HCT116 (cell line): ENCODE measurements at regions not wholly inside any gene's neighbourhood (a gene's known extent, or its start where the extent isn't known, plus 50 kb on each side); places are given as distances from the start of the nearest gene placed in this dataset.

ENCODE experiments used
- ATAC-seq: fragments of 200-7000 bp; cut with Tn5 transposase; 2 replicates; pipeline ENCODE4 v1.9.1; 2020; ENCODE audit warnings: mild to moderate bottlenecking, moderate library complexity
- BruUV-seq: library from RNA; stranded (reverse); fragments of 400-500 nt; replicated peaks from 2 replicates; lab custom pipeline; 2021; lab: Mats Ljungman, UMichigan
- CTCF ChIA-PET: fragments of 300-600 bp; sonication (Branson Sonifier 250); formaldehyde crosslinking; loops from one replicate; lab custom pipeline; 2021; ENCODE audit warnings: antibody characterized with exemption; lab: Charles Lee
- POLR2A ChIA-PET: fragments of 300-600, 350-600 bp; sonication (Branson Sonifier 250); formaldehyde crosslinking; loops from one replicate; lab custom pipeline; 2021; ENCODE audit warnings: antibody characterized with exemption; lab: Charles Lee
- RAD21 ChIA-PET, 2 experiments: fragments of 300-600 bp; sonication (Branson Sonifier 250); formaldehyde crosslinking; loops; one replicate each; lab custom pipeline; 2023; ENCODE audit warnings: low total read pairs in 2 of 2; ENCODE audit not compliant: uncharacterized antibody in 2 of 2, unreplicated experiment in 2 of 2, low non-redundant PET in 1 of 2; lab: Charles Lee
- DNase-seq: peaks from one replicate; pipeline ENCODE4 v3.0.0-alpha.2; 2010; ENCODE audit warnings: low read depth, low spot score
- H2AFZ ChIP-seq: fragments of 200-600 bp; shearing (Covaris generic), sonication (generic); 2 replicates; pipeline ENCODE4 v1.6.1; 2017; ENCODE audit warnings: low read depth, mixed run types, mixed read lengths, antibody characterized with exemption, low read length; ENCODE audit not compliant: poor library complexity, severe bottlenecking
- H3K27ac ChIP-seq: 2 replicates; pipeline ENCODE4 v1.5.1; 2012; ENCODE audit warnings: low read depth, low read length
- H3K27me3 ChIP-seq: fragments of 200-600 bp; sonication (generic); 2 replicates; pipeline ENCODE4 v1.6.1; 2016; ENCODE audit warnings: mixed run types, low read length, mixed read lengths; ENCODE audit not compliant: insufficient read depth
- H3K36me3 ChIP-seq, 2 experiments: fragments of 200-500 bp in 1 of 2; fragments of 200-600 bp in 1 of 2; sonication (Bioruptor generic) in 1 of 2; sonication (generic) in 1 of 2; 2 replicates each; pipeline versions ENCODE4 v1.5.1 to v1.6.1; 2014 to 2016; ENCODE audit warnings: low read length in 2 of 2, inconsistent platforms in 1 of 2, mixed read lengths in 1 of 2, mixed run types in 1 of 2; ENCODE audit not compliant: insufficient read depth in 2 of 2, control insufficient read depth in 1 of 2
- H3K4me1 ChIP-seq, 2 experiments: fragments of 200-600 bp in 1 of 2; sonication (generic) in 1 of 2; 2 replicates each; pipeline versions ENCODE4 v1.5.1 to v1.6.1; 2012 to 2017; ENCODE audit warnings: low read length in 2 of 2, inconsistent platforms in 1 of 2, mild to moderate bottlenecking in 1 of 2, mixed read lengths in 1 of 2, mixed run types in 1 of 2, moderate library complexity in 1 of 2; ENCODE audit not compliant: insufficient read depth in 2 of 2, control insufficient read depth in 1 of 2
- H3K4me2 ChIP-seq: fragments of 200-600 bp; sonication (generic); 2 replicates; pipeline ENCODE4 v1.6.1; 2017; ENCODE audit warnings: mixed run types, low read length, mixed read lengths
- H3K4me3 ChIP-seq, 2 experiments: fragments of 200-600 bp in 1 of 2; sonication (generic) in 1 of 2; replicated peaks in 1 of 2; 2 replicates each; pipeline ENCODE4 v1.5.1; 2011 to 2016; ENCODE audit warnings: low read length in 2 of 2, control low read depth in 1 of 2, low read depth in 1 of 2, mild to moderate bottlenecking in 1 of 2, mixed read lengths in 1 of 2, mixed run types in 1 of 2
- H3K79me2 ChIP-seq: fragments of 200-600 bp; sonication (generic); 2 replicates; pipeline ENCODE4 v1.6.1; 2017; ENCODE audit warnings: mild to moderate bottlenecking, mixed run types, low read length, moderate library complexity, mixed read lengths; ENCODE audit not compliant: insufficient read depth
- H3K9ac ChIP-seq: fragments of 200-600 bp; sonication (generic); 2 replicates; pipeline ENCODE4 v1.6.1; 2016; ENCODE audit warnings: low read length, mixed read lengths
- H3K9me2 ChIP-seq: fragments of 200-600 bp; sonication (generic), shearing (Covaris generic); 2 replicates; pipeline ENCODE4 v1.6.1; 2017; ENCODE audit warnings: mixed run types, mild to moderate bottlenecking, moderate library complexity; ENCODE audit not compliant: insufficient read depth
- H3K9me3 ChIP-seq, 2 experiments: fragments of 200-500 bp in 1 of 2; fragments of 200-600 bp in 1 of 2; sonication (Bioruptor generic) in 1 of 2; sonication (generic) in 1 of 2; 2 replicates each; pipeline ENCODE4 v1.6.1; 2014 to 2017; ENCODE audit warnings: low read length in 2 of 2, mixed read lengths in 2 of 2, inconsistent platforms in 1 of 2, low read depth in 1 of 2, mild to moderate bottlenecking in 1 of 2, mixed run types in 1 of 2, moderate library complexity in 1 of 2; ENCODE audit not compliant: control insufficient read depth in 1 of 2, insufficient read depth in 1 of 2
- H4K20me1 ChIP-seq: fragments of 200-600 bp; sonication (generic), shearing (Covaris generic); 2 replicates; pipeline ENCODE4 v1.6.1; 2017; ENCODE audit warnings: mixed run types, mild to moderate bottlenecking, moderate library complexity; ENCODE audit not compliant: insufficient read depth
- ELF1 ChIP-seq: IDR thresholded peaks from 2 replicates; pipeline ENCODE4 v1.6.1; 2012; ENCODE audit warnings: low read depth, borderline replicate concordance
- JUND ChIP-seq: IDR thresholded peaks from 2 replicates; pipeline ENCODE4 v1.6.1; 2012
- POLR2A ChIP-seq: IDR thresholded peaks from 2 replicates; pipeline ENCODE4 v1.7.0; 2011; ENCODE audit warnings: borderline replicate concordance; ENCODE audit not compliant: insufficient read depth, insufficient read length; ENCODE audit errors: extremely low read depth
- RAD21 ChIP-seq: IDR thresholded peaks from 2 replicates; pipeline ENCODE4 v1.6.1; 2012; ENCODE audit warnings: low read depth, mild to moderate bottlenecking
- REST ChIP-seq: IDR thresholded peaks from 2 replicates; pipeline ENCODE4 v1.6.1; 2012; ENCODE audit warnings: low read depth
- SRF ChIP-seq: IDR thresholded peaks from 2 replicates; pipeline ENCODE4 v1.6.1; 2012; ENCODE audit warnings: low read depth
- ZFX ChIP-seq: fragments of 450-650 bp; IDR thresholded peaks from 2 replicates; pipeline ENCODE4 v1.6.1; 2017
- intact Hi-C: fragments of 100-400 bp; cut with micrococcal nuclease; formaldehyde crosslinking; loops from 2 replicates; pipeline ENCODE4 v1.10.0; 2022
- TF ChIP-seq, protein P1 (sequence below): IDR thresholded peaks from 2 replicates; pipeline ENCODE4 v1.6.1; 2012
- TF ChIP-seq, protein P2 (sequence below): IDR thresholded peaks from 2 replicates; pipeline ENCODE4 v1.6.1; 2012

GRCh38 chr2:203586696-203587095 lies 51.6 kb upstream of the RAPH1 start (continued):
- TF ChIP-seq POLR2A = no peak
- no peak for TF ChIP-seq JUND
- TF ChIP-seq ZFX = no peak
- TF ChIP-seq, protein P1, sequence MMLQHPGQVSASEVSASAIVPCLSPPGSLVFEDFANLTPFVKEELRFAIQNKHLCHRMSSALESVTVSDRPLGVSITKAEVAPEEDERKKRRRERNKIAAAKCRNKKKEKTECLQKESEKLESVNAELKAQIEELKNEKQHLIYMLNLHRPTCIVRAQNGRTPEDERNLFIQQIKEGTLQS = no peak
- no peak for TF ChIP-seq RAD21
- TF ChIP-seq SRF = no peak

DNA sequence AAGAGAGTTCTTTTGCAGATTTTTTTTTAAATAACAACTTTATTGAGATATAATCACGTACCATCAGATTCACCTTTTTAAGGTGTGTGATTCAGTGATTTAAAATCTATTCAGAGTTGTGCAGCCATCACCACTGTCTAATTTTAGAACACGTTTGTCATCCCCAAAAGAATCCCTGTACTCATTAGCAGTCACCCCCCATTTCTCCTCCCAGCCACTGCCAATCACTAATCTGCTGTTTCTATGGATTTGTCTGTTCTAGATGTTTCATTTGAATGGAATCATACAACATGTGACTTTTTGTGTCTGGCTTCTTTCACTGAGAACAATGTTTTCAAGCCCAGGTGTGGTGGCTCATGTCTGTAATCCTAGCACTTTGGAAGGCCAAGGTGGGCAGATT lies 55.4 kb upstream of the RAPH1 start:
- DNase-seq = no peak
- no peak overlapping the region for H2AFZ ChIP-seq
- POLR2A ChIA-PET = no interaction called here
- TF ChIP-seq ELF1 (no peak), REST (no peak), RAD21 (no peak)
- TF ChIP-seq, protein P2, sequence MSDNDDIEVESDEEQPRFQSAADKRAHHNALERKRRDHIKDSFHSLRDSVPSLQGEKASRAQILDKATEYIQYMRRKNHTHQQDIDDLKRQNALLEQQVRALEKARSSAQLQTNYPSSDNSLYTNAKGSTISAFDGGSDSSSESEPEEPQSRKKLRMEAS = no peak
- TF ChIP-seq, all 23 proteins: peak for 0
- ChIA-PET RAD21 (no interaction called here), CTCF (no interaction called here)
- no TSS peak for BruUV-seq
- Histone ChIP-seq H3K27ac (no peak overlapping the region), H3K9ac (no peak overlapping the region), H3K27me3 (no peaks in the 10 kb centered on the region), H3K9me2 (no peaks in the 10 kb centered on the region), H3K4me3 (no peak overlapping the region), H3K9me3 (no peaks in the 10 kb centered on the region), H3K79me2 (no peaks in the 10 kb centered on the region), H3K4me2 (no peak overlapping the region), H3K4me1 (no peaks in the 10 kb centered on the region; a peak in 1 of 4 replicates), H4K20me1 (no peaks in the 10 kb centered on the region), H3K36me3 (no peaks in the 10 kb centered on the region)
- intact Hi-C loops = no loop called here
- no peak for ATAC-seq
